ENCODE measurements at regions not wholly inside any gene's neighbourhood (a gene's known extent, or its start where the extent isn't known, plus 50 kb on each side); places are given as distances from the start of the nearest gene placed in this dataset.

- no peak for TF ChIP-seq POLR2AphosphoS5 (IDR thresholded peaks at IDR 0.05; ENCODE audit: low read depth, low read length)
- no peak for TF ChIP-seq TAF1 (IDR thresholded peaks at IDR 0.05; ENCODE audit: low read depth, low read length)
- TF ChIP-seq POLR2A (IDR thresholded peaks at IDR 0.05; ENCODE audit: low read depth, low read length), result no peak
- TF ChIP-seq PAX5 (IDR thresholded peaks at IDR 0.05; ENCODE audit: insufficient read depth, low read length, severe bottlenecking), result no peak
Observed at GRCh38 chr11:97938789-97939188, 1082.0 kb upstream of the CNTN5 start.

Data from GM12891 (cell line).